Erythroblast (primary cell): ENCODE measurements at regions not wholly inside any gene's neighbourhood (a gene's known extent, or its start where the extent isn't known, plus 50 kb on each side); places are given as distances from the start of the nearest gene placed in this dataset.
"Not testable (repeated sequence)": the region's sequence is repeated elsewhere in the genome, so short reads cannot be mapped to it uniquely, and the experiment has no call there.

Experiments
- GATA1 ChIP-seq: IDR thresholded peaks from 2 replicates; pipeline ENCODE4 v1.6.1; 2011; ENCODE audit warnings: low read depth, mild to moderate bottlenecking, control low read depth, low read length, moderate library complexity
- POLR2A ChIP-seq: IDR thresholded peaks from 2 replicates; pipeline ENCODE4 v1.6.1; 2011; ENCODE audit warnings: mild to moderate bottlenecking, low read length

GRCh38 chr19:20296314-20296713 is 129.3 kb downstream of the ZNF486 start:
- TF ChIP-seq POLR2A, GATA1: not testable (repeated sequence)
